Activated T-helper 2 cell treated with anti-CD3 and anti-CD28 coated beads, Interferon-gamma antibody, Interleukin-2, Interleukin-4, amounts not matched to agents 10 μg/mL and 5 μg/mL and 100 μg/mL, durations not matched to agents 14 hours and 24 hours and 36 hours (primary cell): ENCODE measurements at regions not wholly inside any gene's neighbourhood (a gene's known extent, or its start where the extent isn't known, plus 50 kb on each side); places are given as distances from the start of the nearest gene placed in this dataset.
A peak's percentile ranks its signal among the peaks of the same experiment; 100 is the strongest.
"Not testable (repeated sequence)": the region's sequence is repeated elsewhere in the genome, so short reads cannot be mapped to it uniquely, and the experiment has no call there.

ENCODE experiments used
- DNase-seq: peaks from one replicate; pipeline ENCODE4 v3.0.0; 2021; ENCODE audit warnings: low spot score
- H3K27ac Mint-ChIP-seq: one replicate; pipeline ENCODE4 v1.8.0; 2021; ENCODE audit warnings: mixed read lengths
- H3K27me3 Mint-ChIP-seq: one replicate; pipeline ENCODE4 v1.8.0; 2021; ENCODE audit warnings: low read depth, mixed read lengths
- H3K36me3 Mint-ChIP-seq: one replicate; pipeline ENCODE4 v1.8.0; 2021; ENCODE audit warnings: low read depth, mixed read lengths
- H3K4me1 Mint-ChIP-seq: one replicate; pipeline ENCODE4 v1.8.0; 2021; ENCODE audit warnings: low read depth, mixed read lengths
- H3K4me3 Mint-ChIP-seq: one replicate; pipeline ENCODE4 v1.8.0; 2021; ENCODE audit warnings: low read depth, mild to moderate bottlenecking, moderate library complexity, mixed read lengths
- H3K9me3 Mint-ChIP-seq: one replicate; pipeline ENCODE4 v1.8.0; 2021; ENCODE audit warnings: mixed read lengths
- intact Hi-C: fragments of 100-400 bp; cut with micrococcal nuclease; formaldehyde crosslinking; loops from one replicate; pipeline ENCODE4 v1.15.1; 2023

DNA sequence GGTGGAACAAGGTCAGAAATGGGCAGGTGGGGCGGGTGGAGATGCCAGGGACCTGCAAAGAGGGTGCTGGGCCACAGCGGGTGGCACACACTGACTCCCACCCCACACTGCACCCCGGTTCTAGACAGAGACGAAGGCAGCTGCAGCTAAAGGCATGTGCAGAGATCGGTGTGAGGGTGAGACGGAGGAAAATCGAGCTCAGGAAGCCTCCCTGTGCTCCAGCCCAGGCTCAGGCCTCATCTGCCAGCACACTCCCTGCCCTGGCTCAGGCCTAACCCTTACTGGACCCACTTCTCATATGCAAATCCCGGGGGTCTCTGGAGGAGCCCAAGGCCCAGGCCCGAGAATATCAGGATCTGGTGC lies 130.8 kb upstream of the PPP1R26 start:
- H3K27ac Mint-ChIP-seq: no peak overlapping the region
- no peak for DNase-seq
- H3K9me3 Mint-ChIP-seq: no peaks in the 10 kb centered on the region
- no peaks in the 10 kb centered on the region for H3K36me3 Mint-ChIP-seq
- no peaks in the 10 kb centered on the region for H3K4me1 Mint-ChIP-seq
- H3K4me3 Mint-ChIP-seq: no peak overlapping the region
- no peaks in the 10 kb centered on the region for H3K27me3 Mint-ChIP-seq
- intact Hi-C loops: no loop called here

DNA sequence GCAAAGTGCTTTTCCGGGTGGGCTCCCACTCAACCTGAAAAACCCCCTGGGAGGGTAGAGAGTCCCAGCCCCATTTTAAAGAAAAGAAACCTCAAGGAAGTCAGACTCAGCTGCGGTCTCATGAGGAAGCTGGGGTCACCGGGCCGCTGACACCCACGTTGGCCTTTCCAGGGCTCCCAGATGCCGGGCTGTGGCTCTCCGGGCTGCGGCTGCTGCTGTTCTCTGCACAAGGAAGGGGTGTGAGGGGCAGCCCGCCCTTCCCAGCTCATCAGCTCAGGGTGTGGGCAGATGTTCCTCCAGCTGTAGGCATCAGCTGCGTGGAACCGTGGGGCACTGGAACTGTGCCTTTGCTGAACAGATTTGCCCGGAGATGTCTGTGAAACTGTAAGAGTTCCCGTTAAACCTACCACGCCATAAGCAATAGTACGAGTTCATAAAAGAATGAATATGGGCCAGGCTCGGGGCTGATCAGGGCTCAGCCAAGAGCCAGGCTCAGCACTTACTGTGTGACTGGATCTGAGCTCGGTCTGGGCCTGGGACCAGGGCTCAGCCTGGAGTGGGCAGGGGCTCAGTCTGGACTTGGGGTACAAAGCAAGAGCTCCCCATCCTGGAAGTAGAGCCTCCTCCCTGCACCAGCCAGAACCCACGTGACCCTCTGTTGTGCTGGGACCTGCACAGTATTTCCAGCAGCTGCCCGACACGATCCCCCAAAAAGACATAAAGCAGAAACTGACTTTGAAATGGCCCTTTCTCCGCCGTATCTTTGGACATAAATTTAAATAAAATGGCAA lies 130.2 kb upstream of the PPP1R26 start:
- Mint-ChIP-seq H3K9me3 (no peaks in the 10 kb centered on the region), H3K27me3 (no peaks in the 10 kb centered on the region), H3K36me3 (no peaks in the 10 kb centered on the region), H3K4me1 (no peaks in the 10 kb centered on the region), H3K4me3 (no peak overlapping the region), H3K27ac (no peak overlapping the region)
- DNase-seq: no peak
- intact Hi-C loops: no loop called here

DNA sequence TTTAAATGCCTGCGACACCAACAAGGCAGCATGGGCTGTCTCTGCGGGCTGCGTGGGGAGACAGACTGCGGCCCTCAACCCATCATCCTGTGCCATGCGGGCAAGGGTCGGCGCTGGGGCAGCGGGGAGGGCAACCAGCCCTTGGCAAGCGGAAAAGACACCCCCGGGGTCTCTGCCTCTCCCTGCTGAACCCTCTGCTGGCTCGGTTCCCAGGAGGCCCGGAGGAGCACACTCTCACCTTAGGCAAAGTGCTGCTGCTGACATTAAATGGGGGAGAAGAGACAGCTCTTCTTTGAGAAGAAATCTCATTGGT lies 129.6 kb upstream of the PPP1R26 start:
- no peak overlapping the region for H3K27ac Mint-ChIP-seq
- no peaks in the 10 kb centered on the region for H3K9me3 Mint-ChIP-seq
- H3K27me3 Mint-ChIP-seq: no peaks in the 10 kb centered on the region
- intact Hi-C loops: no loop called here
- DNase-seq: no peak
- H3K4me3 Mint-ChIP-seq: no peak overlapping the region
- no peaks in the 10 kb centered on the region for H3K4me1 Mint-ChIP-seq
- H3K36me3 Mint-ChIP-seq: no peaks in the 10 kb centered on the region

GRCh38 chr9:135353935-135354334 lies 125.6 kb upstream of the PPP1R26 start:
- Mint-ChIP-seq H3K4me3 (no peak overlapping the region), H3K27ac (no peak overlapping the region), H3K4me1 (no peaks in the 10 kb centered on the region), H3K36me3 (no peaks in the 10 kb centered on the region), H3K9me3 (no peaks in the 10 kb centered on the region), H3K27me3 (no peaks in the 10 kb centered on the region)
- no peak for DNase-seq
- intact Hi-C loops: no loop called here

DNA sequence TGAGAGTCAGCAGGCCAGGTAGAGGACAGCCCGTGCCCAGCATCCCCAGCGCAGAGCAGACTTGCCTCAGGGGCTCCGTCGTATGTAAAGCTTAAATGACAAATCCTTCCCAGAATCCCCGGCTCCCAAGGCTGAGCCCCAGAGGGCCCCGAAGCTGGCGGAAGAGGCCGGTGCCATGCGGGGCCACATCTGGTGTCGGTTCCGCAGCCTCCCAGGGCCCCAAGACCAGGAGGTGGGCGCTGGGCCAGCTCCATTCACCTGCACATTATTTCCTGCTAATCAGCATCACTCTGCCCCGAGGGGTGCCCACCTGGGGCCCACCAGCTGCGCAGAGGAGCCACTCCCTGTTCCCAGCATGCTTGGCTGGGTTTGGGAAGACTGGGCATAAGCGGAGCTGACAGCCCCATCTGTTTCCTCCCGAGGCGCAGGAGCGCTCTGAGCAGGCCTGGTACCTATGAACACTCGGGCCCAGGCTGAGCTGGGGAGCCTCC lies 124.0 kb upstream of the PPP1R26 start:
- Mint-ChIP-seq H3K4me3 (no peak overlapping the region), H3K27me3 (no peaks in the 10 kb centered on the region), H3K4me1 (peaks cover 12% of the 10 kb centered on the region), H3K9me3 (no peaks in the 10 kb centered on the region), H3K36me3 (no peaks in the 10 kb centered on the region), H3K27ac (no peak overlapping the region)
- intact Hi-C loops: no loop called here
- no peak for DNase-seq

GRCh38 chr9:135356021-135356420 lies 123.6 kb upstream of the PPP1R26 start:
- Mint-ChIP-seq H3K27me3 (no peaks in the 10 kb centered on the region), H3K36me3 (no peaks in the 10 kb centered on the region), H3K4me3 (no peak overlapping the region), H3K4me1 (peaks cover 15% of the 10 kb centered on the region), H3K27ac (no peak overlapping the region), H3K9me3 (no peaks in the 10 kb centered on the region)
- no peak for DNase-seq
- intact Hi-C loops: no loop called here

DNA sequence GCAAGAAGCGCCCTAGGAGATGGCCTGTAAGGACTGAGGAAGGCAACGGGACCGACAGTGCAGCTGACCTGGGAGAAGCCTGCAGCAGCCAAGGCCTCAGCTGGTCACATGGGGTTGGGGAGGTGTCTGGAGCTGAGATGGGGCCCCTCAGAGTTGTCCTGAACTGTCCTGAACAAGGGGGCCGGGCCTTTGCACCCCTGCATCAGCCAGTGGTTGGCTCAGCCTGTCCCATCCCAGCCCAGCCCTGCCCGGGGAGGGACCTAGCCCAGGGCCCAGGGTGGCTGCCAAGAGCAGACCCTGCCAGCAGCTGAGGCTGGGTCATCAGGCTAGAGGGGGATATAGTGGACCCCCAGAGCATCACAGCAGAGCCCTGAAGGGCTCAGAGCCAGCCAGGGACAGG lies 122.8 kb upstream of the PPP1R26 start:
- intact Hi-C loops: no loop called here
- Mint-ChIP-seq H3K27me3 (no peaks in the 10 kb centered on the region), H3K36me3 (no peaks in the 10 kb centered on the region), H3K4me1 (peaks cover 15% of the 10 kb centered on the region), H3K9me3 (peaks cover 5% of the 10 kb centered on the region), H3K4me3 (no peak overlapping the region), H3K27ac (no peak overlapping the region)
- no peak for DNase-seq

GRCh38 chr9:135357863-135358551 lies 121.6 kb upstream of the PPP1R26 start:
- H3K36me3 Mint-ChIP-seq: no peaks in the 10 kb centered on the region
- no peaks in the 10 kb centered on the region for H3K27me3 Mint-ChIP-seq
- H3K9me3 Mint-ChIP-seq: peaks cover 5% of the 10 kb centered on the region
- H3K27ac Mint-ChIP-seq: no peak overlapping the region
- DNase-seq: no peak
- no peak overlapping the region for H3K4me3 Mint-ChIP-seq
- H3K4me1 Mint-ChIP-seq: peaks cover 15% of the 10 kb centered on the region
- intact Hi-C loops: no loop called here

DNA sequence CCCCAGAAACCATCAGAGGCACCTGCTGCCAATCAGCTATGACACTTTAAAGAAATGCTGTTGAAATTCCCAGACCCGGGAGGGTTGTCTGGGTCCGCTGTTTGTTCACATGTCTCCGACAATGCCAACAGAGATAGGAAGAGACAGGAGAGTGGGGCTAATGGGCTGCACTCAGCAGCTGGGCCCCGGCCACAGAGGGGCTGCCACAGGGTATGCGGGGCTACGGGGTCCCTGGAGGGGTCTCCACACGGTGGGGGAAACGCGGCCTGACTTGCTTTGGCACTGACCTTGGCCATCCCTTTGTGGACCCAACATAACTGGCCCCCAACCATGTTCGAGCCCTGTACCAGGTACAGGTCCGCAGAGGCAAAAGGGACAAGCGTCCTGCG lies 121.0 kb upstream of the PPP1R26 start:
- Mint-ChIP-seq H3K9me3 (peaks cover 5% of the 10 kb centered on the region), H3K27ac (no peak overlapping the region), H3K4me3 (no peak overlapping the region), H3K36me3 (no peaks in the 10 kb centered on the region), H3K27me3 (no peaks in the 10 kb centered on the region), H3K4me1 (peaks cover 15% of the 10 kb centered on the region)
- intact Hi-C loops: no loop called here
- no peak for DNase-seq

DNA sequence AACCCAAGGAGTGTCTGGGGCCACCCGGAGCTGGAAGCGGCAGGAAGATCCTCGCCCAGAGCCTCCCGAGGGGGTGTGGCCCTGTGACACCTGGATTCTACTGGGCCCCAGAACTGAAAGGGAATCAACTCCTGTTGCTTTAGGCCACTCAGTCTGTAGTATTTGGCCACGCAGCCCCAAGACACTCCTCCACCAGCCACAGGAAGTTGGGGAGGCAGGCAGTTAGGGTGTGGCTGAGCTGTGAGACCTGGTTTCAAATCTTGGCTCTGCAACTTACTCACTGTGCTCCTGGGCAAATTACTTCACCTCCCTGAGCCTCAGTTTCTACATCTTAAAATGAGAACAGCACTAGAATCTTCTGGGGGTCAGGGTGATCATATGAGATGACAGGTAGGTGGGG lies 119.8 kb upstream of the PPP1R26 start:
- Mint-ChIP-seq H3K36me3 (no peaks in the 10 kb centered on the region), H3K9me3 (peaks cover 5% of the 10 kb centered on the region), H3K4me3 (peak overlapping the region; percentile 21), H3K4me1 (peaks cover 15% of the 10 kb centered on the region), H3K27me3 (no peaks in the 10 kb centered on the region), H3K27ac (no peak overlapping the region)
- peak; percentile 31 for DNase-seq
- intact Hi-C loops: no loop called here

- DNase-seq: no peak
- Mint-ChIP-seq H3K9me3 (peaks cover 5% of the 10 kb centered on the region), H3K4me3 (no peak overlapping the region), H3K27ac (no peak overlapping the region), H3K4me1 (peaks cover 15% of the 10 kb centered on the region), H3K27me3 (no peaks in the 10 kb centered on the region), H3K36me3 (no peaks in the 10 kb centered on the region)
- intact Hi-C loops: no loop called here
Measured at GRCh38 chr9:135360617-135361016, 119.0 kb upstream of the PPP1R26 start.

GRCh38 chr9:135361668-135362067 lies 117.9 kb upstream of the PPP1R26 start:
- H3K27me3 Mint-ChIP-seq, H3K36me3 Mint-ChIP-seq, DNase-seq, intact Hi-C loops, H3K4me3 Mint-ChIP-seq, H3K9me3 Mint-ChIP-seq, H3K27ac Mint-ChIP-seq: not testable (repeated sequence)
- peaks cover 15% of the 10 kb centered on the region for H3K4me1 Mint-ChIP-seq

DNA sequence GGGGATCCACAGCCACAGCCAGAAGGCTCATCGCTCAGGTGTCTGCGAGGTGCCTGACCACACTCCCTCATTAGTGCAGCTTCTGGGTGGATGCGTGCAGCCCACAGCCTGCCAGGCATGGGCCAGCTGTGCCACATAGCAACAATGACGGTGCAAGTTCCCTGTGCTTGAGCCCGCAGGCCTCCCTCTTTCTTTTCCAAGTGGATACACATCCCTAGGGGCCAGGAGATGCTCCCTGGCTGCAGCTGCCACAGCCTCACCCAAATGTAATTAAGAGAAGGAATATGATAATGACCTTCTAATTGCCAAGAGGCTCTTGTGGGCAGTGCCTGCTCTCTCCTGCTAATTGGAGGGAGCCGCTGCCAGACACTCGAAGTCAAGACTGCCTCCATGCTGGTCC lies 116.0 kb upstream of the PPP1R26 start:
- no peak for DNase-seq
- Mint-ChIP-seq H3K4me3 (no peak overlapping the region), H3K36me3 (no peaks in the 10 kb centered on the region), H3K27me3 (no peaks in the 10 kb centered on the region), H3K9me3 (peaks cover 5% of the 10 kb centered on the region), H3K27ac (no peak overlapping the region), H3K4me1 (peaks cover 15% of the 10 kb centered on the region)
- intact Hi-C loops: no loop called here
